Medulla oblongata (tissue), 1 donor: ENCODE measurements at regions not wholly inside any gene's neighbourhood (a gene's known extent, or its start where the extent isn't known, plus 50 kb on each side); places are given as distances from the start of the nearest gene placed in this dataset.
"Not testable (repeated sequence)": the region's sequence is repeated elsewhere in the genome, so short reads cannot be mapped to it uniquely, and the experiment has no call there.

Experiments used
- DNase-seq: peaks from one replicate; pipeline ENCODE4 v3.0.0-alpha.2; 2015; ENCODE audit errors: extremely low spot score

GRCh38 chr10:29828956-29829355 is 194.2 kb upstream of the SVIL start:
- no peak for DNase-seq

- DNase-seq: no peak
Observed at GRCh38 chr10:29828440-29828894, 193.7 kb upstream of the SVIL start.

GRCh38 chr10:29827512-29827911 is 192.7 kb upstream of the SVIL start:
- no peak for DNase-seq

GRCh38 chr10:29826801-29827450 is 192.2 kb upstream of the SVIL start:
- no peak for DNase-seq

GRCh38 chr10:29826221-29826620 is 191.4 kb upstream of the SVIL start:
- no peak for DNase-seq

GRCh38 chr10:29823553-29824080 is 188.8 kb upstream of the SVIL start:
- DNase-seq: no peak

GRCh38 chr10:29820890-29821461 is 186.2 kb upstream of the SVIL start:
- peak; percentile 60 for DNase-seq

- DNase-seq: no peak
Observed at GRCh38 chr10:29816801-29817558, 182.2 kb upstream of the SVIL start.

GRCh38 chr10:29815572-29815971 is 180.8 kb upstream of the SVIL start:
- no peak for DNase-seq

- peak; percentile 47 for DNase-seq
Observed at GRCh38 chr10:29811751-29812427, 177.1 kb upstream of the SVIL start.

GRCh38 chr10:29810816-29811215 is 176.0 kb upstream of the SVIL start:
- DNase-seq: no peak

GRCh38 chr10:29810231-29810630 is 175.5 kb upstream of the SVIL start:
- DNase-seq: not testable (repeated sequence)

- DNase-seq: no peak
Observed at GRCh38 chr10:29809383-29809782, 174.6 kb upstream of the SVIL start.

- DNase-seq: no peak
Observed at GRCh38 chr10:29807163-29807806, 172.5 kb upstream of the SVIL start.

GRCh38 chr10:29806350-29806788 is 171.6 kb upstream of the SVIL start:
- DNase-seq: no peak

- no peak for DNase-seq
Observed at GRCh38 chr10:29805134-29805723, 170.5 kb upstream of the SVIL start.

- DNase-seq: no peak
Observed at GRCh38 chr10:29804025-29804852, 169.5 kb upstream of the SVIL start.

- DNase-seq: no peak
Observed at GRCh38 chr10:29802171-29802570, 167.4 kb upstream of the SVIL start.

- no peak for DNase-seq
Observed at GRCh38 chr10:29798921-29799690, 164.3 kb upstream of the SVIL start.
